ENCODE measurements at regions not wholly inside any gene's neighbourhood (a gene's known extent, or its start where the extent isn't known, plus 50 kb on each side); places are given as distances from the start of the nearest gene placed in this dataset.
"Not testable (repeated sequence)": the region's sequence is repeated elsewhere in the genome, so short reads cannot be mapped to it uniquely, and the experiment has no call there.

DNA sequence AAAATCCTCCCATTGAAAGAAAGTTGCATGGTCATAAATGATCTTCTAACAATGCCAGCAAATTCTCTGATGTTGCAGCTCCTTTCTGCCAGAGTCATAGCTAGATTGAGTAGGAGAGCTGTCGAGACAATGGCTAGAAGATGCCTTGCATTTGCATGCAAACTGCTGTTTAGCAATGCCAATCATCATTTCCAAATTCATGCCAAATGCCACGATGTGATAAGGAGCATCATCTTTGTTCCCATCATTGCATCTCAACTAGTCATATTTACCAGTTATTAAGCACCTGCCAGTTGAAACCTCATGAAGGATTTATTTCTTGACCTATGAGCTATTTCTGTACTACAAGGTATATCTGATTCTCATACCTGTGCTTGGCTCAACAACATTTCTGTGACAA is 246.4 kb upstream of the PIK3R1 start:
- H3K4me1 Mint-ChIP-seq, result peaks cover 3 to 7% of the 10 kb centered on the region in 2 donors
- H3K27me3 Mint-ChIP-seq, result peaks cover 6% of the 10 kb centered on the region in 2 donors
- H3K27ac Mint-ChIP-seq, result no peak overlapping the region
- H3K36me3 Mint-ChIP-seq, result no peaks in the 10 kb centered on the region
- H3K4me3 Mint-ChIP-seq, result no peak overlapping the region
- DNase-seq, result no peak
- H3K9me3 Mint-ChIP-seq, result no peaks in the 10 kb centered on the region
- ATAC-seq (replicated peaks), result no peak

GRCh38 chr5:67966712-67967111 is 248.8 kb upstream of the PIK3R1 start:
- no peak overlapping the region for H3K27ac Mint-ChIP-seq
- peaks cover 6% of the 10 kb centered on the region in 2 donors for H3K27me3 Mint-ChIP-seq
- DNase-seq, result no peak
- no peaks in the 10 kb centered on the region for H3K9me3 Mint-ChIP-seq
- ATAC-seq (replicated peaks), result no peak
- H3K4me1 Mint-ChIP-seq, result no peaks in the 10 kb centered on the region
- no peak overlapping the region for H3K4me3 Mint-ChIP-seq
- H3K36me3 Mint-ChIP-seq, result no peaks in the 10 kb centered on the region

GRCh38 chr5:67964619-67965018 is 250.9 kb upstream of the PIK3R1 start:
- Mint-ChIP-seq H3K4me1 (no peaks in the 10 kb centered on the region), H3K9me3 (no peaks in the 10 kb centered on the region), H3K27me3 (peaks cover 6% of the 10 kb centered on the region in 2 donors), H3K4me3 (no peak overlapping the region), H3K36me3 (no peaks in the 10 kb centered on the region), H3K27ac (no peak overlapping the region)
- DNase-seq (no peak), ATAC-seq (replicated peaks) (no peak)

GRCh38 chr5:67963789-67964519 is 251.6 kb upstream of the PIK3R1 start:
- no peak overlapping the region for H3K4me3 Mint-ChIP-seq
- H3K36me3 Mint-ChIP-seq, result no peaks in the 10 kb centered on the region
- H3K4me1 Mint-ChIP-seq, result no peaks in the 10 kb centered on the region
- H3K9me3 Mint-ChIP-seq, result no peaks in the 10 kb centered on the region
- H3K27ac Mint-ChIP-seq, result no peak overlapping the region
- peaks cover 6 to 10% of the 10 kb centered on the region in 2 donors for H3K27me3 Mint-ChIP-seq
- DNase-seq (no peak), ATAC-seq (replicated peaks) (no peak)

DNA sequence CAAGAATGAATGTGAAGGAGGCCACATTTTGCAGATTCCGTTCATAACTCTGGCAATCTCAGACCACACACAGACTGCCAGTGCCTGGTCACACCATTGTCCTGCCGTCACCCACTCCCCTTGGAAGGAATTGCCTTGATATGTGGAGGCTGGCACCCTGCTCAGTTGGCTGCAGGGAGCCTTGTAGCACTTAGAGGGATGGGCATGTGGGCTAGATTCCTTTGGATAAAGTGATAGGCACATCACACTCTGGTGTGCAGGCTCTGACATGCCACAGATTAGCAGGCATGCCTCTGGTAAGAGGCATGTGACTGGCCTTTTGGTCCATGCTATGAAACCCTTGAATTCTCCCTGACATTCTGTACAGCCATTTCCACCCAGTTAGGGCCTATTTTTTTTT is 254.6 kb upstream of the PIK3R1 start:
- Mint-ChIP-seq H3K36me3 (no peaks in the 10 kb centered on the region), H3K4me3 (no peak overlapping the region), H3K9me3 (no peaks in the 10 kb centered on the region), H3K27ac (no peak overlapping the region), H3K4me1 (no peaks in the 10 kb centered on the region), H3K27me3 (peaks cover 6 to 11% of the 10 kb centered on the region in 2 donors)
- DNase-seq (no peak), ATAC-seq (replicated peaks) (no peak)

- H3K27me3 Mint-ChIP-seq, result peaks cover 0 to 13% of the 10 kb centered on the region in 2 donors
- H3K4me3 Mint-ChIP-seq, result no peak overlapping the region
- H3K9me3 Mint-ChIP-seq, result no peaks in the 10 kb centered on the region
- no peaks in the 10 kb centered on the region for H3K36me3 Mint-ChIP-seq
- H3K27ac Mint-ChIP-seq, result no peak overlapping the region
- DNase-seq (no peak), ATAC-seq (replicated peaks) (no peak)
- no peaks in the 10 kb centered on the region for H3K4me1 Mint-ChIP-seq
These were observed 258.2 kb upstream of the PIK3R1 start for GRCh38 chr5:67957374-67957773.

GRCh38 chr5:67954351-67954750 is 261.2 kb upstream of the PIK3R1 start:
- H3K4me3 Mint-ChIP-seq, result no peak overlapping the region
- H3K36me3 Mint-ChIP-seq, result no peaks in the 10 kb centered on the region
- H3K27ac Mint-ChIP-seq, result no peak overlapping the region
- DNase-seq (no peak), ATAC-seq (replicated peaks) (no peak)
- H3K4me1 Mint-ChIP-seq, result no peaks in the 10 kb centered on the region
- no peaks in the 10 kb centered on the region for H3K9me3 Mint-ChIP-seq
- H3K27me3 Mint-ChIP-seq, result peaks cover 0 to 13% of the 10 kb centered on the region in 2 donors

- H3K27me3 Mint-ChIP-seq, result peaks cover 0 to 3% of the 10 kb centered on the region in 2 donors
- H3K36me3 Mint-ChIP-seq, result no peaks in the 10 kb centered on the region
- no peaks in the 10 kb centered on the region for H3K4me1 Mint-ChIP-seq
- ATAC-seq (replicated peaks) (no peak), DNase-seq (no peak)
- H3K27ac Mint-ChIP-seq, result no peak overlapping the region
- no peaks in the 10 kb centered on the region for H3K9me3 Mint-ChIP-seq
- H3K4me3 Mint-ChIP-seq, result no peak overlapping the region
These were observed 273.1 kb upstream of the PIK3R1 start for GRCh38 chr5:67942421-67942820.

DNA sequence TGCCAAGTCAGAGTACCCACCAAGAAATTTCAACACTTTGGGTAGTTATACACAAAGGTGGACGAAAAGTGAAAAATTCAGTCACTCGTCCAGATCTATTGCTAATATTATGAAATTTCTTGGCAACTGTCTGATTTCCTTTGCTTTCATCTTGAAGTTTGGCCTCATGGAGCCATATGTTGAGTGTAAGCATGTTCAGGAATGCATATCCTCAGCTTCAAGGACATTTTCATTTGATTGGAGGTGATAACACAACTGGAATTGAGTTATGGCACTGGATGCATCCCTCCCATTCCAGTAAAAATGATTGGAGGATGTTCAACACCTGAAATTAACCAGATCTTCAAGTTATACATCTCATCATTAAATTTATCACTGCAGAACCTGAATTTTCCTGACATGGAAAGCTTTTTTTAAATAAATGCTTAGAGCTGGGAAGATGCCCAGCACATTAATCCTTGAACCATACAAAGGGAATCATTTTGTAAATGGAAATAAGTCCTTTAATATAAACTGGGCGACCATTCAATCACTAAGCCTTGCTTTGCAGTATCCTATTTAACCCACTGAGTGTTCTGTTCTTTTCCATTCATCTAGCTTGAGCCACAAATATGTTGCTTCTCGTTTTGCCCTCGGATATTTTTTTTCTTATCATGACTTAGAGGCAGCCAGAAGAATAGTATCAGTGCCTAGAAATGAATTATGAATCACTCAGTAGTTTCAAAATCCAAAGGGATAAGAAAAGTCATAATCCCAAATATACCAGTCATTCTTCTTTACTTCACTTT is 273.7 kb upstream of the PIK3R1 start:
- H3K36me3 Mint-ChIP-seq, result no peaks in the 10 kb centered on the region
- no peaks in the 10 kb centered on the region for H3K9me3 Mint-ChIP-seq
- no peaks in the 10 kb centered on the region for H3K4me1 Mint-ChIP-seq
- ATAC-seq (replicated peaks), result no peak
- no peak for DNase-seq
- no peak overlapping the region for H3K27ac Mint-ChIP-seq
- peaks cover 0 to 3% of the 10 kb centered on the region in 2 donors for H3K27me3 Mint-ChIP-seq
- no peak overlapping the region for H3K4me3 Mint-ChIP-seq

DNA sequence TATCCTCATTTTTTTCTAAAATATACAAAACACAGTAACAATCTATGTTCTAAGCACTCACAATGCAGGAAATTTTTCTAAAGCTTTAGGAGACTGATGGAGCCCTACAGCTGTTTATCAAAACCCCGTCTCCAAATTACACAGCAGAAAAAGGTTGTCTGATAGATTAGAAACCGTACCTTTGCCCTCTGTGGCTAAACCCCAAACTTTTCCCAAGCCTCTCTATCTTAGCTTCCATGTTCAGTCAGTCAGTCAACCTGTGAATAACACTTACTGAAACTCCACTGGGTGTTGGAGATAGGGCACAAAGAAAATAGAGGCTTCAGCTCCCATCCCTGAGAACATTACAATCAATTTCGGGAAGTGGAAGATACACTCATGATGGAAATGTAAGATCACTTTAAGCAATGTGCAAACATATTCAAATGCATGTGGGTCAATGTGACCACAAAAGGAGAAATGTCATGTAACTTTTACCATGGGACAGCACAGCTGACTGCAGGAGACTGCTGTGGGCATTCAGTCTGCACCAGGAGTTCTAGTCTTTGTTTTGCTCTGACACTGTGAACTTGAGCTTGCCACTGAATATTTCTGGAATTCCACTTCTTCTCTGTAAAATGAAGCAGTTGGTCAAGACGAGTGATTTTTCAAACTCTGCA is 279.5 kb upstream of the PIK3R1 start:
- no peak for DNase-seq
- Mint-ChIP-seq H3K4me1 (no peaks in the 10 kb centered on the region), H3K9me3 (peaks cover 0 to 3% of the 10 kb centered on the region in 2 donors), H3K27ac (no peak overlapping the region), H3K4me3 (no peak overlapping the region), H3K27me3 (peaks cover 0 to 3% of the 10 kb centered on the region in 2 donors), H3K36me3 (no peaks in the 10 kb centered on the region)
- no peak for ATAC-seq (replicated peaks)

GRCh38 chr5:67934976-67935375 is 280.6 kb upstream of the PIK3R1 start:
- H3K4me3 Mint-ChIP-seq, result no peak overlapping the region
- ATAC-seq (replicated peaks), result no peak
- H3K36me3 Mint-ChIP-seq, result no peaks in the 10 kb centered on the region
- no peaks in the 10 kb centered on the region for H3K4me1 Mint-ChIP-seq
- no peak overlapping the region for H3K27ac Mint-ChIP-seq
- peaks cover 0 to 3% of the 10 kb centered on the region in 2 donors for H3K9me3 Mint-ChIP-seq
- no peak for DNase-seq
- H3K27me3 Mint-ChIP-seq, result peaks cover 0 to 3% of the 10 kb centered on the region in 2 donors

DNA sequence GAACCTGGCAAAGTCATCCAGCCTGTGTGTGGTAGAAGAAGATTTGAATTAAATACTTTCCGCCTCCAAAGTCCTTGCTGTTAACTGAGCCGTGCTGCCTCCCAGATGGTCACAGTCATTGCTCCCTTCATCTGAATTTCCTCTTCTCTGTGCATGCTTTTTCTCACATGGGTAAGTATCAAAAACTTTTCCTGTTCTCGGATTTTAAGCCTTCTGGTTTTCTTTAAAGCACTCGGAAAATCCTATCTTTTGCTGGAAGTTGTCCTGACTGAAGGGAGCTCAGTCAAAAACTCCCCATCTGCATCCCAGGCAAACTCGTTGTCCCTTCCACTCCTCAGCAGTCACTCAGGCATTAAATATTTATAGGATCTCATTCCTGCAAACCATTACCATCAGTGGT is 290.0 kb upstream of the PIK3R1 start:
- H3K4me1 Mint-ChIP-seq, result no peaks in the 10 kb centered on the region
- H3K27me3 Mint-ChIP-seq, result peaks cover 0 to 11% of the 10 kb centered on the region in 2 donors
- H3K4me3 Mint-ChIP-seq, result no peak overlapping the region
- H3K36me3 Mint-ChIP-seq, result no peaks in the 10 kb centered on the region
- H3K9me3 Mint-ChIP-seq, result no peaks in the 10 kb centered on the region
- ATAC-seq (replicated peaks), result no peak
- no peak overlapping the region for H3K27ac Mint-ChIP-seq
- no peak for DNase-seq

DNA sequence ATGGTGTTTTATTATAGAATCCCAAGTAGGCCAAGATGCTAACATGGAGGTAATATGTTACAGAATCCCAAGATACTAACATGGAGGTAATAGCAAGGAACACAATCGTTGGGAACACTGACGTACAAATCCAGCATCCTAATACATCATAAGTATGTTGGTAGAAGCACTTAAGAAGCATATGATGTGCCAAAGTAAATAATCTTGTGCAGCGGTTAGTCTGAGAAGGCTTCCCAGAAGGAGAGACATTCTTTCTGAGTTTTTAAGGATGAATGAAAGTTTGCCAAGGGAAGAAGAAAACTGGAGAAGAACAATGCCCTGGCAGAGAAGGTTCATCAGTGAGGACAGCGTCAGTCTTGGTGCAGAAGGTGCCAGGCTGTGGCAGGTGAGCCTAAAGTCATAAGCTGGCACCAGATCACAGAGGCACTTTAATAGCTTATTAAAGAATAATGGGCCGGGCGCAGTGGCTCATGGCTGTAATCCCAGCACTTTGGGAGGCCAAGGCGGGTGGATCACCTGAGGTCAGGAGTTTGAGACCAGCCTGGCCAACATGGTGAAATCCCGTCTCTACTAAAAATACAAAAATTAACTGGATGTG is 294.5 kb upstream of the PIK3R1 start:
- Mint-ChIP-seq H3K27me3 (peaks cover 0 to 11% of the 10 kb centered on the region in 2 donors), H3K9me3 (peaks cover 8 to 10% of the 10 kb centered on the region in 2 donors), H3K36me3 (peaks cover 0 to 5% of the 10 kb centered on the region in 2 donors), H3K4me3 (no peak overlapping the region), H3K4me1 (no peaks in the 10 kb centered on the region), H3K27ac (no peak overlapping the region)
- no peak for ATAC-seq (replicated peaks)
- no peak for DNase-seq

GRCh38 chr5:67919532-67919931 is 296.0 kb upstream of the PIK3R1 start:
- not testable (repeated sequence) for H3K27ac Mint-ChIP-seq; ATAC-seq (replicated peaks); H3K4me1 Mint-ChIP-seq; DNase-seq; H3K27me3 Mint-ChIP-seq; H3K4me3 Mint-ChIP-seq; H3K36me3 Mint-ChIP-seq
- H3K9me3 Mint-ChIP-seq, result peaks cover 8 to 10% of the 10 kb centered on the region in 2 donors

Data from stimulated activated naive B cell treated with anti-CD40 and anti-IgM and Interleukin-4, amounts not matched to agents 10 μg/mL and 1 μg/mL and 100 μg/mL, for 72 hours (primary cell).